GM12878 (cell line): ENCODE measurements at regions not wholly inside any gene's neighbourhood (a gene's known extent, or its start where the extent isn't known, plus 50 kb on each side); places are given as distances from the start of the nearest gene placed in this dataset.

Source experiments
- ATAC-seq: fragments of 200-7000 bp; cut with Tn5 transposase; 3 replicates; pipeline ENCODE4 v1.9.1; 2020; ENCODE audit warnings: mild to moderate bottlenecking, moderate library complexity
- BruUV-seq: library from RNA; stranded (reverse); fragments of 400-500 nt; replicated peaks from 2 replicates; lab custom pipeline; 2021; lab: Mats Ljungman, UMichigan
- CTCF ChIA-PET: fragments of 300-600 bp; sonication (Branson Sonifier 250); formaldehyde crosslinking; extraction: SDS; loops from one replicate; lab custom pipeline; 2021; ENCODE audit warnings: inconsistent platforms; lab: Yijun Ruan, JAX
- POLR2A ChIA-PET: fragments of 350-600 bp; formaldehyde crosslinking; extraction: SDS; loops from one replicate; lab custom pipeline; 2021; ENCODE audit warnings: inconsistent platforms; lab: Charles Lee
- RAD21 ChIA-PET: fragments of 300-600 bp; sonication (Branson Sonifier 250); formaldehyde crosslinking; loops from one replicate; lab custom pipeline; 2023; ENCODE audit warnings: antibody characterized with exemption; ENCODE audit not compliant: unreplicated experiment; lab: Charles Lee
- SMC1A ChIA-PET: fragments of 300-600 bp; sonication (Branson Sonifier 250); formaldehyde crosslinking; loops from one replicate; lab custom pipeline; 2023; ENCODE audit not compliant: unreplicated experiment, uncharacterized antibody; lab: Charles Lee
- DNase-seq: peaks from one replicate; pipeline ENCODE4 v3.0.0-alpha.2; 2011; ENCODE audit warnings: low read depth, low spot score
- FAIRE-seq: peaks from 3 replicates; lab custom pipeline; 2011; peaks lifted over from hg19 to GRCh38; lab: Jason Lieb, UNC
- H2AFZ ChIP-seq: 2 replicates; pipeline ENCODE4 v1.6.0; 2011; ENCODE audit warnings: low read depth, low read length, control low read depth; ENCODE audit not compliant: control insufficient read depth
- H3K27ac ChIP-seq: 2 replicates; pipeline ENCODE4 v1.5.1; 2011; ENCODE audit warnings: control low read depth; ENCODE audit not compliant: control insufficient read depth, insufficient read depth
- H3K27me3 ChIP-seq, 2 experiments: replicated peaks in 1 of 2; 2 replicates each; pipeline versions ENCODE4 v1.6.0 to v1.6.1; 2011; ENCODE audit warnings: low read length in 1 of 2; ENCODE audit not compliant: control insufficient read depth in 2 of 2, insufficient read depth in 2 of 2
- H3K36me3 ChIP-seq, 2 experiments: 2 replicates each; pipeline ENCODE4 v1.5.1; 2011; ENCODE audit warnings: low read length in 1 of 2; ENCODE audit not compliant: control insufficient read depth in 2 of 2, insufficient read depth in 2 of 2
- H3K4me1 ChIP-seq: 2 replicates; pipeline ENCODE4 v1.6.1; 2011; ENCODE audit warnings: mild to moderate bottlenecking, low read length, moderate library complexity, mixed read lengths; ENCODE audit not compliant: control insufficient read depth, insufficient read depth
- H3K4me2 ChIP-seq: 2 replicates; pipeline ENCODE4 v1.6.0; 2011; ENCODE audit warnings: control low read depth; ENCODE audit not compliant: control insufficient read depth, insufficient read depth
- H3K4me3 ChIP-seq: fragments of 200-600 bp; sonication (generic); 2 replicates; pipeline ENCODE4 v1.5.1; 2016
- H3K79me2 ChIP-seq: 2 replicates; pipeline ENCODE4 v1.6.0; 2011; ENCODE audit warnings: low read length; ENCODE audit not compliant: control insufficient read depth, insufficient read depth
- H3K9ac ChIP-seq: 2 replicates; pipeline ENCODE4 v1.8.0; 2011; ENCODE audit warnings: low read length, control low read depth, mixed read lengths; ENCODE audit not compliant: control insufficient read depth, insufficient read depth
- H3K9me3 ChIP-seq: replicated peaks from 3 replicates; pipeline ENCODE4 v1.5.1; 2011; ENCODE audit warnings: mild to moderate bottlenecking, low read length; ENCODE audit not compliant: control insufficient read depth, insufficient read depth
- H4K20me1 ChIP-seq: 2 replicates; pipeline ENCODE4 v1.6.0; 2011; ENCODE audit not compliant: control insufficient read depth, insufficient read depth
- BRCA1 ChIP-seq: IDR thresholded peaks from 2 replicates; pipeline ENCODE4 v1.6.1; 2011; ENCODE audit warnings: low read depth, low read length, improper control_type of control experiment
- CBFB ChIP-seq: IDR thresholded peaks from 2 replicates; pipeline ENCODE4 v1.6.1; 2016; ENCODE audit warnings: antibody characterized with exemption, low read depth
- CEBPZ ChIP-seq: fragments of 150-350 bp; IDR thresholded peaks from 2 replicates; pipeline ENCODE4 v1.6.1; 2016; ENCODE audit warnings: low read depth, low read length
- ESRRA ChIP-seq: IDR thresholded peaks from 2 replicates; pipeline ENCODE4 v1.6.1; 2012; ENCODE audit warnings: mild to moderate bottlenecking, low read length, improper control_type of control experiment
- GATAD2B ChIP-seq: fragments of 450-650 bp; conservative IDR thresholded peaks from 2 replicates; pipeline ENCODE4 v1.6.1; 2017; ENCODE audit warnings: low read depth, mild to moderate bottlenecking, moderate library complexity
- POLR2AphosphoS2 ChIP-seq: IDR thresholded peaks from 2 replicates; pipeline ENCODE4 v1.6.1; 2011; ENCODE audit warnings: low read depth, mild to moderate bottlenecking, low read length, improper control_type of control experiment, moderate library complexity
- SPI1 ChIP-seq: IDR thresholded peaks from 2 replicates; pipeline ENCODE4 v1.6.1; 2011; ENCODE audit warnings: low read depth, mild to moderate bottlenecking, low read length, moderate library complexity, borderline replicate concordance; ENCODE audit not compliant: insufficient read depth
- WGBS: methylation state at CpG from one replicate; pipeline ENCODE4 v1.1.6; 2016; ENCODE audit warnings: low lambda C conversion rate; ENCODE audit not compliant: insufficient replicate concordance, insufficient coverage; ENCODE audit errors: missing lambda C conversion rate; 5-methylcytosine and 5-hydroxymethylcytosine counted together
- in situ Hi-C: fragments of 300-500 bp; cut with MboI; formaldehyde crosslinking; loops from 9 replicates; pipeline ENCODE4 v1.14.3; 2018; ENCODE audit warnings: mixed read lengths
- intact Hi-C: fragments of 100-400 bp; cut with micrococcal nuclease; formaldehyde crosslinking; loops from one replicate; pipeline ENCODE4 v1.14.2; 2022; ENCODE audit not compliant: unreplicated experiment
- TF ChIP-seq, protein P1 (sequence below): fragments of 450-650 bp; IDR thresholded peaks from 2 replicates; pipeline ENCODE4 v1.6.1; 2016; ENCODE audit warnings: mild to moderate bottlenecking, moderate library complexity, borderline replicate concordance
- TF ChIP-seq, protein P2 (sequence below): fragments of 450-650 bp; formaldehyde crosslinking; IDR thresholded peaks from 2 replicates; pipeline ENCODE4 v1.5.0; 2022; ENCODE audit warnings: mild to moderate bottlenecking, missing genetic modification characterization
- TF ChIP-seq, protein P3 (sequence below): fragments of 450-650 bp; IDR thresholded peaks from 2 replicates; pipeline ENCODE4 v1.6.1; 2018; ENCODE audit warnings: borderline replicate concordance, mild to moderate bottlenecking; ENCODE audit not compliant: partially characterized antibody

DNA sequence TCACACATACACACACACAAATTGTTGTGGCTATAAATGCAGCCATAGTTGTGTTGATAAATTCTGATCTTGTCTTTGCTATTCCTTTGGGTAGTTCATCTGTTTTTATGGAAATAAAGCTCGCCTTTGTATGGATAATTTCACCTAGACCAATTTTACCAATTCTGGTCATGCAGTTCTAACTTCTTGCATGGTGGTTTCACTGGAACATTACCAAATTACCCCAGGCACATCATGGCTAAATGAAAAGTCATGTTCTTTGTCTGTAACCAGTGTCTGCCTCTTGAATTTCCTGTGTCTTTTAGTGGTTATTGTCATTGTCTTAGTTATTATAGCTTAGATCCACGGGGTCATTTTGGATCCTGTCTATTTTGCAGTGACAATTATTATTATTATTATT is 50.3 kb upstream of the TMC1 start:
- H3K27me3 ChIP-seq, result no peaks in the 10 kb centered on the region
- in situ Hi-C loops, result no loop called here
- RAD21 ChIA-PET, result interaction anchor here (0.6 to 1.4 kb wide), 3 partner anchors 10 to 108 kb away, joined by 3 to 4 read pairs (median 4); no protein-coding TSS in a partner anchor
- ATAC-seq, result no peak
- no TSS peak for BruUV-seq
- CTCF ChIA-PET, result no interaction called here
- H2AFZ ChIP-seq, result no peak overlapping the region
- no peak overlapping the region for H3K4me3 ChIP-seq
- WGBS, result 71% methylated on average over 2 of the region's 2 CpGs
- POLR2A ChIA-PET, result interaction anchor here (1.0 to 2.2 kb wide), 3 partner anchors 12 to 38 kb away, joined by 3 to 16 read pairs (median 3); no protein-coding TSS in a partner anchor
- no peaks in the 10 kb centered on the region for H4K20me1 ChIP-seq
- FAIRE-seq, result no peak
- H3K27ac ChIP-seq, result no peak overlapping the region
- intact Hi-C loops, result loop anchor here (5.0 kb wide), 1 partner anchor 56 kb away; no protein-coding TSS in a partner anchor
- H3K79me2 ChIP-seq, result no peaks in the 10 kb centered on the region
- peaks cover 4% of the 10 kb centered on the region for H3K4me1 ChIP-seq
- H3K9me3 ChIP-seq, result peaks cover 2% of the 10 kb centered on the region; the same call in 2 of the 3 replicates
- no peak for DNase-seq
- H3K36me3 ChIP-seq, result no peaks in the 10 kb centered on the region
- SMC1A ChIA-PET, result interaction anchor here (1.0 to 1.8 kb wide), 3 partner anchors 10 to 116 kb away, joined by 3 to 7 read pairs (median 3); no protein-coding TSS in a partner anchor
- H3K4me2 ChIP-seq, result no peak overlapping the region
- H3K9ac ChIP-seq, result no peak overlapping the region
- TF ChIP-seq POLR2AphosphoS2, result no peak
- TF ChIP-seq CBFB, result no peak
- TF ChIP-seq GATAD2B, result no peak
- TF ChIP-seq, protein P1, sequence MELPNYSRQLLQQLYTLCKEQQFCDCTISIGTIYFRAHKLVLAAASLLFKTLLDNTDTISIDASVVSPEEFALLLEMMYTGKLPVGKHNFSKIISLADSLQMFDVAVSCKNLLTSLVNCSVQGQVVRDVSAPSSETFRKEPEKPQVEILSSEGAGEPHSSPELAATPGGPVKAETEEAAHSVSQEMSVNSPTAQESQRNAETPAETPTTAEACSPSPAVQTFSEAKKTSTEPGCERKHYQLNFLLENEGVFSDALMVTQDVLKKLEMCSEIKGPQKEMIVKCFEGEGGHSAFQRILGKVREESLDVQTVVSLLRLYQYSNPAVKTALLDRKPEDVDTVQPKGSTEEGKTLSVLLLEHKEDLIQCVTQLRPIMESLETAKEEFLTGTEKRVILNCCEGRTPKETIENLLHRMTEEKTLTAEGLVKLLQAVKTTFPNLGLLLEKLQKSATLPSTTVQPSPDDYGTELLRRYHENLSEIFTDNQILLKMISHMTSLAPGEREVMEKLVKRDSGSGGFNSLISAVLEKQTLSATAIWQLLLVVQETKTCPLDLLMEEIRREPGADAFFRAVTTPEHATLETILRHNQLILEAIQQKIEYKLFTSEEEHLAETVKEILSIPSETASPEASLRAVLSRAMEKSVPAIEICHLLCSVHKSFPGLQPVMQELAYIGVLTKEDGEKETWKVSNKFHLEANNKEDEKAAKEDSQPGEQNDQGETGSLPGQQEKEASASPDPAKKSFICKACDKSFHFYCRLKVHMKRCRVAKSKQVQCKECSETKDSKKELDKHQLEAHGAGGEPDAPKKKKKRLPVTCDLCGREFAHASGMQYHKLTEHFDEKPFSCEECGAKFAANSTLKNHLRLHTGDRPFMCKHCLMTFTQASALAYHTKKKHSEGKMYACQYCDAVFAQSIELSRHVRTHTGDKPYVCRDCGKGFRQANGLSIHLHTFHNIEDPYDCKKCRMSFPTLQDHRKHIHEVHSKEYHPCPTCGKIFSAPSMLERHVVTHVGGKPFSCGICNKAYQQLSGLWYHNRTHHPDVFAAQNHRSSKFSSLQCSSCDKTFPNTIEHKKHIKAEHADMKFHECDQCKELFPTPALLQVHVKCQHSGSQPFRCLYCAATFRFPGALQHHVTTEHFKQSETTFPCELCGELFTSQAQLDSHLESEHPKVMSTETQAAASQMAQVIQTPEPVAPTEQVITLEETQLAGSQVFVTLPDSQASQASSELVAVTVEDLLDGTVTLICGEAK, result no peak
- TF ChIP-seq BRCA1, result no peak
- TF ChIP-seq, protein P2, sequence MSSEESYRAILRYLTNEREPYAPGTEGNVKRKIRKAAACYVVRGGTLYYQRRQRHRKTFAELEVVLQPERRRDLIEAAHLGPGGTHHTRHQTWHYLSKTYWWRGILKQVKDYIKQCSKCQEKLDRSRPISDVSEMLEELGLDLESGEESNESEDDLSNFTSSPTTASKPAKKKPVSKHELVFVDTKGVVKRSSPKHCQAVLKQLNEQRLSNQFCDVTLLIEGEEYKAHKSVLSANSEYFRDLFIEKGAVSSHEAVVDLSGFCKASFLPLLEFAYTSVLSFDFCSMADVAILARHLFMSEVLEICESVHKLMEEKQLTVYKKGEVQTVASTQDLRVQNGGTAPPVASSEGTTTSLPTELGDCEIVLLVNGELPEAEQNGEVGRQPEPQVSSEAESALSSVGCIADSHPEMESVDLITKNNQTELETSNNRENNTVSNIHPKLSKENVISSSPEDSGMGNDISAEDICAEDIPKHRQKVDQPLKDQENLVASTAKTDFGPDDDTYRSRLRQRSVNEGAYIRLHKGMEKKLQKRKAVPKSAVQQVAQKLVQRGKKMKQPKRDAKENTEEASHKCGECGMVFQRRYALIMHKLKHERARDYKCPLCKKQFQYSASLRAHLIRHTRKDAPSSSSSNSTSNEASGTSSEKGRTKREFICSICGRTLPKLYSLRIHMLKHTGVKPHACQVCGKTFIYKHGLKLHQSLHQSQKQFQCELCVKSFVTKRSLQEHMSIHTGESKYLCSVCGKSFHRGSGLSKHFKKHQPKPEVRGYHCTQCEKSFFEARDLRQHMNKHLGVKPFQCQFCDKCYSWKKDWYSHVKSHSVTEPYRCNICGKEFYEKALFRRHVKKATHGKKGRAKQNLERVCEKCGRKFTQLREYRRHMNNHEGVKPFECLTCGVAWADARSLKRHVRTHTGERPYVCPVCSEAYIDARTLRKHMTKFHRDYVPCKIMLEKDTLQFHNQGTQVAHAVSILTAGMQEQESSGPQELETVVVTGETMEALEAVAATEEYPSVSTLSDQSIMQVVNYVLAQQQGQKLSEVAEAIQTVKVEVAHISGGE (CRISPR knock-in tag), result no peak
- TF ChIP-seq, protein P3, sequence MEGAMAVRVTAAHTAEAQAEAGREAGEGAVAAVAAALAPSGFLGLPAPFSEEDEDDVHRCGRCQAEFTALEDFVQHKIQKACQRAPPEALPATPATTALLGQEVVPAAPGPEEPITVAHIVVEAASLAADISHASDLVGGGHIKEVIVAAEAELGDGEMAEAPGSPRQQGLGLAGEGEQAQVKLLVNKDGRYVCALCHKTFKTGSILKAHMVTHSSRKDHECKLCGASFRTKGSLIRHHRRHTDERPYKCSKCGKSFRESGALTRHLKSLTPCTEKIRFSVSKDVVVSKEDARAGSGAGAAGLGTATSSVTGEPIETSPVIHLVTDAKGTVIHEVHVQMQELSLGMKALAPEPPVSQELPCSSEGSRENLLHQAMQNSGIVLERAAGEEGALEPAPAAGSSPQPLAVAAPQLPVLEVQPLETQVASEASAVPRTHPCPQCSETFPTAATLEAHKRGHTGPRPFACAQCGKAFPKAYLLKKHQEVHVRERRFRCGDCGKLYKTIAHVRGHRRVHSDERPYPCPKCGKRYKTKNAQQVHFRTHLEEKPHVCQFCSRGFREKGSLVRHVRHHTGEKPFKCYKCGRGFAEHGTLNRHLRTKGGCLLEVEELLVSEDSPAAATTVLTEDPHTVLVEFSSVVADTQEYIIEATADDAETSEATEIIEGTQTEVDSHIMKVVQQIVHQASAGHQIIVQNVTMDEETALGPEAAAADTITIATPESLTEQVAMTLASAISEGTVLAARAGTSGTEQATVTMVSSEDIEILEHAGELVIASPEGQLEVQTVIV, result no peak
- no peak for TF ChIP-seq CEBPZ
- no peak for TF ChIP-seq ESRRA
- no peak for TF ChIP-seq SPI1
